B cell (primary cell): ENCODE measurements at regions not wholly inside any gene's neighbourhood (a gene's known extent, or its start where the extent isn't known, plus 50 kb on each side); places are given as distances from the start of the nearest gene placed in this dataset.

ENCODE experiments used
- ATAC-seq: fragments of 200-7000 bp; cut with Tn5 transposase; one replicate; pipeline ENCODE4 v1.10.0; 2021; ENCODE audit warnings: low read depth, mild to moderate bottlenecking, moderate number of reproducible peaks, moderate library complexity
- CTCF ChIA-PET: fragments of 350-600 bp; sonication (Branson Sonifier 250); formaldehyde crosslinking; loops from one replicate; lab custom pipeline; 2021; ENCODE audit warnings: antibody characterized with exemption, inconsistent platforms; lab: Charles Lee
- POLR2A ChIA-PET: fragments of 350-600 bp; sonication (Branson Sonifier 250); formaldehyde crosslinking; loops from one replicate; lab custom pipeline; 2021; ENCODE audit warnings: antibody characterized with exemption; lab: Charles Lee
- DNase-seq: peaks from one replicate; pipeline ENCODE4 v3.0.0; 2013
- H2AFZ ChIP-seq: 2 replicates; pipeline ENCODE4 v1.6.1; 2012; ENCODE audit warnings: mild to moderate bottlenecking, low read depth, low read length; ENCODE audit not compliant: insufficient read depth, poor library complexity, severe bottlenecking
- H3K27ac ChIP-seq, 2 donors: 1 replicate in 1 of 2; 2 replicates in 1 of 2; pipeline ENCODE4 v1.5.1; 2012 to 2013; ENCODE audit warnings: low read length in 2 of 2, mild to moderate bottlenecking in 2 of 2, moderate library complexity in 1 of 2
- H3K27me3 ChIP-seq, 4 experiments: fragments of 200-600 bp in 1 of 4; sonication (generic) in 1 of 4; replicated peaks in 1 of 4; 1 replicate in 2 of 4; 2 replicates in 2 of 4; pipeline versions ENCODE4 v1.6.1 to v1.7.0; 2013 to 2016; ENCODE audit warnings: low read length in 3 of 4, mild to moderate bottlenecking in 2 of 4, mixed read lengths in 1 of 4, moderate library complexity in 1 of 4; ENCODE audit not compliant: insufficient read depth in 4 of 4, control insufficient read depth in 3 of 4; ENCODE audit errors: control extremely low read depth in 1 of 4
- H3K36me3 ChIP-seq, 2 experiments: replicated peaks in 1 of 2; 1 replicate in 1 of 2; 2 replicates in 1 of 2; pipeline versions ENCODE4 v1.6.1 to v1.7.1; 2013; ENCODE audit warnings: low read length in 1 of 2; ENCODE audit not compliant: insufficient read depth in 2 of 2, control insufficient read depth in 1 of 2; ENCODE audit errors: control extremely low read depth in 1 of 2, extremely low read depth in 1 of 2
- H3K4me1 ChIP-seq, 2 donors: fragments of 200-600 bp in 1 of 2; sonication (generic) in 1 of 2; 1 replicate in 1 of 2; 2 replicates in 1 of 2; pipeline versions ENCODE4 v1.5.1 to v1.6.1; 2013 to 2017; ENCODE audit warnings: low read length in 2 of 2; ENCODE audit not compliant: control insufficient read depth in 2 of 2, insufficient read depth in 2 of 2
- H3K4me2 ChIP-seq: replicated peaks from 2 replicates; pipeline ENCODE3; 2012; ENCODE audit warnings: mild to moderate bottlenecking, low read depth, low read length; ENCODE audit not compliant: poor library complexity, severe bottlenecking
- H3K4me3 ChIP-seq, 5 experiments: fragments of 200-600 bp in 1 of 5; sonication (generic) in 1 of 5; 1 replicate in 3 of 5; 2 replicates in 2 of 5; pipeline versions ENCODE4 v1.5.1 to v1.7.0; 2011 to 2016; ENCODE audit warnings: low read length in 4 of 5, mild to moderate bottlenecking in 4 of 5, low read depth in 2 of 5, control low read depth in 1 of 5, moderate library complexity in 1 of 5; ENCODE audit not compliant: insufficient read depth in 1 of 5; ENCODE audit errors: control extremely low read depth in 1 of 5, extremely low read depth in 1 of 5
- H3K79me2 ChIP-seq: fragments of 200-600 bp; sonication (generic); one replicate; pipeline ENCODE4 v1.6.0; 2016; ENCODE audit warnings: low read length; ENCODE audit not compliant: control insufficient read depth, insufficient read depth
- H3K9ac ChIP-seq: fragments of 200-600 bp; sonication (generic); 2 replicates; pipeline ENCODE4 v1.6.1; 2017; ENCODE audit warnings: mild to moderate bottlenecking, low read length, moderate library complexity
- H3K9me3 ChIP-seq, 3 donors: one replicate each; pipeline versions ENCODE4 v1.6.1 to v1.7.1; 2013; ENCODE audit warnings: low read length in 2 of 3; ENCODE audit not compliant: control insufficient read depth in 2 of 3, insufficient read depth in 1 of 3; ENCODE audit errors: control extremely low read depth in 1 of 3
- H4K20me1 ChIP-seq: 2 replicates; pipeline ENCODE4 v1.6.0; 2012; ENCODE audit warnings: mild to moderate bottlenecking, low read length; ENCODE audit not compliant: insufficient read depth, control insufficient read depth, poor library complexity, severe bottlenecking
- H3K27ac Mint-ChIP-seq: one replicate; pipeline ENCODE4 v1.8.0; 2021; ENCODE audit warnings: mixed read lengths
- H3K27me3 Mint-ChIP-seq: one replicate; pipeline ENCODE4 v1.8.0; 2021; ENCODE audit warnings: mixed read lengths
- H3K4me1 Mint-ChIP-seq: one replicate; pipeline ENCODE4 v1.8.0; 2021; ENCODE audit warnings: mixed read lengths
- H3K4me3 Mint-ChIP-seq: one replicate; pipeline ENCODE4 v1.8.0; 2021; ENCODE audit warnings: mixed read lengths
- H3K9me3 Mint-ChIP-seq: one replicate; pipeline ENCODE4 v1.8.0; 2022; ENCODE audit warnings: mixed read lengths; ENCODE audit not compliant: insufficient read depth
- CTCF ChIP-seq: fragments of 200-600 bp; IDR thresholded peaks from one replicate; pipeline ENCODE4 v1.8.0; 2022; ENCODE audit warnings: antibody characterized with exemption, mild to moderate bottlenecking
- EZH2 ChIP-seq: IDR thresholded peaks from 2 replicates; pipeline ENCODE4 v1.6.1; 2012; ENCODE audit warnings: borderline replicate concordance, low read depth, mild to moderate bottlenecking, moderate library complexity, low read length; ENCODE audit not compliant: insufficient read depth, poor library complexity, severe bottlenecking
- WGBS: methylation state at CpG from one replicate; pipeline ENCODE4 v1.1.5; 2013; ENCODE audit warnings: missing lambda C conversion rate; ENCODE audit not compliant: insufficient coverage; 5-methylcytosine and 5-hydroxymethylcytosine counted together
- intact Hi-C: fragments of 100-400 bp; cut with micrococcal nuclease; formaldehyde crosslinking; loops from one replicate; pipeline ENCODE4 v1.10.0; 2022

GRCh38 chr12:102735104-102735503, 181.9 kb downstream of the PAH start:
- 83% methylated on average over 1 of the region's 3 CpGs for WGBS

GRCh38 chr12:102730996-102731395, 186.0 kb downstream of the PAH start:
- ATAC-seq = no peak
- TF ChIP-seq CTCF (no peak), EZH2 (no peak)
- Mint-ChIP-seq H3K4me3 (no peak overlapping the region), H3K9me3 (no peaks in the 10 kb centered on the region), H3K27me3 (peaks cover 6% of the 10 kb centered on the region), H3K4me1 (peaks cover 19% of the 10 kb centered on the region), H3K27ac (no peak overlapping the region)
- Histone ChIP-seq H3K36me3 (no peaks in the 10 kb centered on the region), H3K79me2 (no peaks in the 10 kb centered on the region), H2AFZ (no peak overlapping the region), H3K4me1 (peaks cover 14 to 19% of the 10 kb centered on the region in 2 donors), H3K27me3 (no peaks in the 10 kb centered on the region), H4K20me1 (no peaks in the 10 kb centered on the region), H3K4me2 (no peak overlapping the region), H3K9ac (no peak overlapping the region), H3K9me3 (no peaks in the 10 kb centered on the region), H3K27ac (no peak overlapping the region), H3K4me3 (no peak overlapping the region)
- 89% methylated on average over 4 of the region's 8 CpGs for WGBS
- no peak for DNase-seq
- ChIA-PET CTCF (interaction anchor here (0.8 kb wide), 1 partner anchor 15 kb away, joined by 3 read pairs; no protein-coding TSS in a partner anchor), POLR2A (no interaction called here)
- intact Hi-C loops = no loop called here

More at GRCh38 chr12:102735104-102735503, 181.9 kb downstream of the PAH start:
- peak overlapping the region; percentile 86 for H3K27ac Mint-ChIP-seq
- Histone ChIP-seq H4K20me1 (no peaks in the 10 kb centered on the region), H2AFZ (peak overlapping the region; percentile 75), H3K4me1 (peaks cover 8 to 9% of the 10 kb centered on the region in 2 donors), H3K27ac (peak overlapping the region; percentile 48 to 82), H3K36me3 (no peaks in the 10 kb centered on the region), H3K4me3 (peak overlapping the region in 2 of 5 experiments; percentile 25 to 33), H3K9ac (peak overlapping the region; percentile 43), H3K4me2 (peak overlapping the region; percentile 45), H3K27me3 (no peaks in the 10 kb centered on the region), H3K79me2 (no peaks in the 10 kb centered on the region), H3K9me3 (peaks cover 0 to 3% (median 0%) of the 10 kb centered on the region in 3 donors)
- intact Hi-C loops = no loop called here
- H3K4me3 Mint-ChIP-seq = peak overlapping the region; percentile 71
- DNase-seq = peak; percentile 46
- peaks cover 8% of the 10 kb centered on the region for H3K4me1 Mint-ChIP-seq
- TF ChIP-seq EZH2 (no peak), CTCF (no peak)
- H3K27me3 Mint-ChIP-seq = peaks cover 3% of the 10 kb centered on the region
- no peaks in the 10 kb centered on the region for H3K9me3 Mint-ChIP-seq
- peak; percentile 75 for ATAC-seq
- CTCF ChIA-PET = no interaction called here
- POLR2A ChIA-PET = no interaction called here
